Right lobe of liver (tissue), 4 donors: ENCODE measurements at regions not wholly inside any gene's neighbourhood (a gene's known extent, or its start where the extent isn't known, plus 50 kb on each side); places are given as distances from the start of the nearest gene placed in this dataset.

Source experiments
- CTCF ChIP-seq, 4 donors: fragments of 200-600 bp in 3 of 4; fragments of 450-650 bp in 1 of 4; IDR thresholded peaks; one replicate each; pipeline versions ENCODE4 v1.5.1 to v1.8.0; 2016 to 2022; ENCODE audit warnings: antibody characterized with exemption in 4 of 4, mild to moderate bottlenecking in 2 of 4
- POLR2A ChIP-seq: fragments of 450-650 bp; IDR thresholded peaks from one replicate; pipeline ENCODE4 v1.6.1; 2017; ENCODE audit warnings: antibody characterized with exemption, mild to moderate bottlenecking
- donor health status: DM: no; HTN: no; CAD: no.
- donor health status: DM: no; HTN: no; CAD: no.
- donor health status: DM: no; HTN: yes; CAD: no.

DNA sequence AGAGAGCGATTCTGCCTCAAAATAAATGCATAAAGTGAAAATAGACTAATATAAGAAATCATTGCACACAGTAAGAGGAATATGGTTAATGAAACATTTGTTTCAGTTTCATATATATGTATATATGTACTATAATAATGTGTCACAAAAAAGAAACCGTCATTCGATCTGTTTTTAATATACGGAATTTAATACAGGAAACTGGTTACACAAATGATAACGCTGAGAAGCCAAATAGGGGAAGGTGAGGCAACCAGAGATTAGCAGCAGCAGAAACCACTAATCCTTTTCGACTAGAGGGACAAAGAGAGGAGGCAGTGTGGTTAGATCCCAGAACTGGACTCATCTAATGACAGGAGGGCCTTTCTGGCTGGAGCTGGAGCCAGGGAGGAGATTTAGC, 64.2 kb upstream of the GREB1L start:
- TF ChIP-seq CTCF (IDR thresholded peaks at IDR 0.05) (no peak), POLR2A (no peak)
